ENCODE measurements at regions not wholly inside any gene's neighbourhood (a gene's known extent, or its start where the extent isn't known, plus 50 kb on each side); places are given as distances from the start of the nearest gene placed in this dataset.

DNA sequence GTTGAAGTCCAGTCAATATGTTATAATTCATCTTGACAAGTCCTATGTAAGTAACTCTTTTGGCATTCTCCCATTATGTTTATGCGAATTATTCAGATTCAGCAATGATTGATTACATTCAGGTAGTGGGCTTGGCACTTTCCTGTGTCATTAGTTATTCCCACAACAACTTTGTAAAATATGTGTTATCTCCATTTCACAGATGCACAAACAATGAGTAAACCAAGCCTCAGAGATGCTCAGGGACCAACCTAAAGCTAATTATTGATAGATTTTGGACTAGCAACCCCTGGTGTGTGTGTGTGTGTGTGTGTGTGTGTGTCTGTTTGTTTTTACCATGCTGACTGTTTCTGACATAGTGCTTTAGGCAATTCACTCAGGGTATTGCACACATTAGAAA is 371.1 kb upstream of the C1orf87 start:
- H3K27me3 ChIP-seq (ENCODE audit: control insufficient read depth in 4 of 4, insufficient read depth in 4 of 4, low read length in 3 of 4) = no peaks in the 10 kb centered on the region
- no peak for DNase-seq (ENCODE audit: low spot score)
- H3K9ac ChIP-seq (ENCODE audit: low read depth in 1 of 2, low read length in 2 of 2) = no peak overlapping the region
- no peak overlapping the region for H3K4me3 ChIP-seq (ENCODE audit: low read depth in 1 of 3, low read length in 3 of 3)
- no peaks in the 10 kb centered on the region for H3K4me1 ChIP-seq (ENCODE audit: control insufficient read depth in 4 of 4, insufficient read depth in 4 of 4, low read length in 3 of 4)
- no peaks in the 10 kb centered on the region for H3K9me3 ChIP-seq (ENCODE audit: control insufficient read depth in 4 of 4, low read length in 3 of 4)
- no peak overlapping the region for H3K27ac ChIP-seq (ENCODE audit: low read depth in 1 of 2, low read length in 2 of 2)
- 81% methylated on average over 1 of the region's 1 CpG for WGBS
- TF ChIP-seq HNF4G (IDR thresholded peaks at IDR 0.05) (no peak), TAF1 (conservative IDR thresholded peaks at IDR 0.05) (no peak), HNF4A (conservative IDR thresholded peaks at IDR 0.05) (peak in 1 of 2 donors; percentile 7)
- TF ChIP-seq, protein P1, sequence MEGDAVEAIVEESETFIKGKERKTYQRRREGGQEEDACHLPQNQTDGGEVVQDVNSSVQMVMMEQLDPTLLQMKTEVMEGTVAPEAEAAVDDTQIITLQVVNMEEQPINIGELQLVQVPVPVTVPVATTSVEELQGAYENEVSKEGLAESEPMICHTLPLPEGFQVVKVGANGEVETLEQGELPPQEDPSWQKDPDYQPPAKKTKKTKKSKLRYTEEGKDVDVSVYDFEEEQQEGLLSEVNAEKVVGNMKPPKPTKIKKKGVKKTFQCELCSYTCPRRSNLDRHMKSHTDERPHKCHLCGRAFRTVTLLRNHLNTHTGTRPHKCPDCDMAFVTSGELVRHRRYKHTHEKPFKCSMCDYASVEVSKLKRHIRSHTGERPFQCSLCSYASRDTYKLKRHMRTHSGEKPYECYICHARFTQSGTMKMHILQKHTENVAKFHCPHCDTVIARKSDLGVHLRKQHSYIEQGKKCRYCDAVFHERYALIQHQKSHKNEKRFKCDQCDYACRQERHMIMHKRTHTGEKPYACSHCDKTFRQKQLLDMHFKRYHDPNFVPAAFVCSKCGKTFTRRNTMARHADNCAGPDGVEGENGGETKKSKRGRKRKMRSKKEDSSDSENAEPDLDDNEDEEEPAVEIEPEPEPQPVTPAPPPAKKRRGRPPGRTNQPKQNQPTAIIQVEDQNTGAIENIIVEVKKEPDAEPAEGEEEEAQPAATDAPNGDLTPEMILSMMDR (IDR thresholded peaks at IDR 0.05; ENCODE audit: low read depth, low read length, missing input control) = no peak
- TF ChIP-seq, protein P2, sequence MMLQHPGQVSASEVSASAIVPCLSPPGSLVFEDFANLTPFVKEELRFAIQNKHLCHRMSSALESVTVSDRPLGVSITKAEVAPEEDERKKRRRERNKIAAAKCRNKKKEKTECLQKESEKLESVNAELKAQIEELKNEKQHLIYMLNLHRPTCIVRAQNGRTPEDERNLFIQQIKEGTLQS (IDR thresholded peaks at IDR 0.05) = no peak
- no peaks in the 10 kb centered on the region for H3K36me3 ChIP-seq (ENCODE audit: control insufficient read depth in 4 of 4, insufficient read depth in 3 of 4, low read depth in 1 of 4, low read length in 3 of 4)

DNA sequence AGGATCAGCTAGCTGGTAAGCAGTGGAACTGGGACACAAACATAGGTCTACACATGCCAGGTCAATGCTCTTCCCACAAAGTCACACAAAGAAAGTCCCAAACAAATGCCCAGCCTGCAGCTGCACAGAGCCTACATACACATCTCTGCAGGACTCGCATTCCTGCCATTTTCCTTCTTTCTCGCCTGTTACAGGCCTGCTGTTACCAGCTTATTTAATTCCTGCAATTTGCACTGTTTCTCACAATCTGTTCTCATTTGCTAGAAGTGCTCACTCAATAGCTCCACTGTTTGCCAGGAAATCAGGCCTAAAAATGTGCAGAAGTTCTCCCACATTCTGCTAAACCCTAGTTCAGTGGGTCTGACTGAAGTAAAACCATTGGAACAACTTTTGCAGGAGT is 362.6 kb upstream of the C1orf87 start:
- no peak for DNase-seq (ENCODE audit: low spot score)
- H3K4me3 ChIP-seq (ENCODE audit: low read depth in 1 of 3, low read length in 3 of 3) = no peak overlapping the region
- H3K27ac ChIP-seq (ENCODE audit: low read depth in 1 of 2, low read length in 2 of 2) = no peak overlapping the region
- no peaks in the 10 kb centered on the region for H3K9me3 ChIP-seq (ENCODE audit: control insufficient read depth in 4 of 4, low read length in 3 of 4)
- WGBS = 83% methylated on average over 2 of the region's 2 CpGs
- H3K27me3 ChIP-seq (ENCODE audit: control insufficient read depth in 4 of 4, insufficient read depth in 4 of 4, low read length in 3 of 4) = no peaks in the 10 kb centered on the region
- no peak overlapping the region for H3K9ac ChIP-seq (ENCODE audit: low read depth in 1 of 2, low read length in 2 of 2)
- H3K4me1 ChIP-seq (ENCODE audit: control insufficient read depth in 4 of 4, insufficient read depth in 4 of 4, low read length in 3 of 4) = no peaks in the 10 kb centered on the region
- no peak for TF ChIP-seq HNF4G (IDR thresholded peaks at IDR 0.05)
- no peak for TF ChIP-seq SP1 (IDR thresholded peaks at IDR 0.05)
- TF ChIP-seq GABPA (IDR thresholded peaks at IDR 0.05 in 1 of 2, conservative IDR thresholded peaks at IDR 0.05 in 1 of 2) = no peak
- no peak for TF ChIP-seq JUND (IDR thresholded peaks at IDR 0.05)
- TF ChIP-seq FOXA1 (IDR thresholded peaks at IDR 0.05) = no peak
- TF ChIP-seq, protein P2 (IDR thresholded peaks at IDR 0.05) = no peak
- TF ChIP-seq, protein P3, sequence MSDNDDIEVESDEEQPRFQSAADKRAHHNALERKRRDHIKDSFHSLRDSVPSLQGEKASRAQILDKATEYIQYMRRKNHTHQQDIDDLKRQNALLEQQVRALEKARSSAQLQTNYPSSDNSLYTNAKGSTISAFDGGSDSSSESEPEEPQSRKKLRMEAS (IDR thresholded peaks at IDR 0.05) = no peak
- TF ChIP-seq, protein P4, sequence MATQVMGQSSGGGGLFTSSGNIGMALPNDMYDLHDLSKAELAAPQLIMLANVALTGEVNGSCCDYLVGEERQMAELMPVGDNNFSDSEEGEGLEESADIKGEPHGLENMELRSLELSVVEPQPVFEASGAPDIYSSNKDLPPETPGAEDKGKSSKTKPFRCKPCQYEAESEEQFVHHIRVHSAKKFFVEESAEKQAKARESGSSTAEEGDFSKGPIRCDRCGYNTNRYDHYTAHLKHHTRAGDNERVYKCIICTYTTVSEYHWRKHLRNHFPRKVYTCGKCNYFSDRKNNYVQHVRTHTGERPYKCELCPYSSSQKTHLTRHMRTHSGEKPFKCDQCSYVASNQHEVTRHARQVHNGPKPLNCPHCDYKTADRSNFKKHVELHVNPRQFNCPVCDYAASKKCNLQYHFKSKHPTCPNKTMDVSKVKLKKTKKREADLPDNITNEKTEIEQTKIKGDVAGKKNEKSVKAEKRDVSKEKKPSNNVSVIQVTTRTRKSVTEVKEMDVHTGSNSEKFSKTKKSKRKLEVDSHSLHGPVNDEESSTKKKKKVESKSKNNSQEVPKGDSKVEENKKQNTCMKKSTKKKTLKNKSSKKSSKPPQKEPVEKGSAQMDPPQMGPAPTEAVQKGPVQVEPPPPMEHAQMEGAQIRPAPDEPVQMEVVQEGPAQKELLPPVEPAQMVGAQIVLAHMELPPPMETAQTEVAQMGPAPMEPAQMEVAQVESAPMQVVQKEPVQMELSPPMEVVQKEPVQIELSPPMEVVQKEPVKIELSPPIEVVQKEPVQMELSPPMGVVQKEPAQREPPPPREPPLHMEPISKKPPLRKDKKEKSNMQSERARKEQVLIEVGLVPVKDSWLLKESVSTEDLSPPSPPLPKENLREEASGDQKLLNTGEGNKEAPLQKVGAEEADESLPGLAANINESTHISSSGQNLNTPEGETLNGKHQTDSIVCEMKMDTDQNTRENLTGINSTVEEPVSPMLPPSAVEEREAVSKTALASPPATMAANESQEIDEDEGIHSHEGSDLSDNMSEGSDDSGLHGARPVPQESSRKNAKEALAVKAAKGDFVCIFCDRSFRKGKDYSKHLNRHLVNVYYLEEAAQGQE (IDR thresholded peaks at IDR 0.05) = no peak
- no peak for TF ChIP-seq EGR1 (IDR thresholded peaks at IDR 0.05; ENCODE audit: low read depth in 2 of 2)
- TF ChIP-seq TAF1 (conservative IDR thresholded peaks at IDR 0.05) = no peak
- TF ChIP-seq FOXA2 (IDR thresholded peaks at IDR 0.05) = no peak
- no peak for TF ChIP-seq YY1 (IDR thresholded peaks at IDR 0.05)
- TF ChIP-seq RAD21 (IDR thresholded peaks at IDR 0.05) = no peak
- TF ChIP-seq RXRA (IDR thresholded peaks at IDR 0.05) = no peak
- TF ChIP-seq NR2F2 (IDR thresholded peaks at IDR 0.05) = no peak
- TF ChIP-seq HNF4A (conservative IDR thresholded peaks at IDR 0.05) = no peak
- TF ChIP-seq, protein P1 (IDR thresholded peaks at IDR 0.05; ENCODE audit: low read depth, low read length, missing input control) = no peak
- TF ChIP-seq, protein P5, sequence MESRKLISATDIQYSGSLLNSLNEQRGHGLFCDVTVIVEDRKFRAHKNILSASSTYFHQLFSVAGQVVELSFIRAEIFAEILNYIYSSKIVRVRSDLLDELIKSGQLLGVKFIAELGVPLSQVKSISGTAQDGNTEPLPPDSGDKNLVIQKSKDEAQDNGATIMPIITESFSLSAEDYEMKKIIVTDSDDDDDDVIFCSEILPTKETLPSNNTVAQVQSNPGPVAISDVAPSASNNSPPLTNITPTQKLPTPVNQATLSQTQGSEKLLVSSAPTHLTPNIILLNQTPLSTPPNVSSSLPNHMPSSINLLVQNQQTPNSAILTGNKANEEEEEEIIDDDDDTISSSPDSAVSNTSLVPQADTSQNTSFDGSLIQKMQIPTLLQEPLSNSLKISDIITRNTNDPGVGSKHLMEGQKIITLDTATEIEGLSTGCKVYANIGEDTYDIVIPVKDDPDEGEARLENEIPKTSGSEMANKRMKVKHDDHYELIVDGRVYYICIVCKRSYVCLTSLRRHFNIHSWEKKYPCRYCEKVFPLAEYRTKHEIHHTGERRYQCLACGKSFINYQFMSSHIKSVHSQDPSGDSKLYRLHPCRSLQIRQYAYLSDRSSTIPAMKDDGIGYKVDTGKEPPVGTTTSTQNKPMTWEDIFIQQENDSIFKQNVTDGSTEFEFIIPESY (IDR thresholded peaks at IDR 0.05) = no peak
- H3K36me3 ChIP-seq (ENCODE audit: control insufficient read depth in 4 of 4, insufficient read depth in 3 of 4, low read depth in 1 of 4, low read length in 3 of 4) = no peaks in the 10 kb centered on the region
